Gastroesophageal sphincter (tissue), 4 donors: ENCODE measurements at regions not wholly inside any gene's neighbourhood (a gene's known extent, or its start where the extent isn't known, plus 50 kb on each side); places are given as distances from the start of the nearest gene placed in this dataset.
A peak's percentile ranks its signal among the peaks of the same experiment; 100 is the strongest.

Experiments
- ATAC-seq: fragments of 150-250 bp; one replicate; pipeline ENCODE4 v1.9.1; 2016; ENCODE audit warnings: mild to moderate bottlenecking, moderate library complexity
- H3K27ac ChIP-seq, 4 donors: fragments of 200-600 bp; sonication (generic) in 3 of 4; 1 replicate in 3 of 4; 2 replicates in 1 of 4; pipeline ENCODE4 v1.5.1; 2016 to 2019
- H3K27me3 ChIP-seq: fragments of 200-600 bp; sonication (generic); one replicate; pipeline ENCODE4 v1.5.1; 2019
- H3K36me3 ChIP-seq, 2 donors: fragments of 200-600 bp; sonication (generic); one replicate each; pipeline ENCODE4 v1.5.1; 2019; ENCODE audit warnings: control low read depth in 1 of 2
- H3K4me1 ChIP-seq, 3 donors: fragments of 200-600 bp; sonication (generic); 1 replicate in 2 of 3; 2 replicates in 1 of 3; pipeline ENCODE4 v1.5.1; 2016 to 2019; ENCODE audit warnings: control low read depth in 2 of 3
- H3K4me3 ChIP-seq, 2 donors: fragments of 200-600 bp; sonication (generic); one replicate each; pipeline ENCODE4 v1.5.1; 2019; ENCODE audit warnings: mild to moderate bottlenecking in 1 of 2, moderate library complexity in 1 of 2
- H3K9me3 ChIP-seq, 3 donors: fragments of 200-600 bp; sonication (generic); one replicate each; pipeline ENCODE4 v1.5.1; 2017 to 2019; ENCODE audit warnings: control low read depth in 2 of 3
- CTCF ChIP-seq, 4 experiments: fragments of 200-600 bp in 2 of 4; fragments of 450-650 bp in 2 of 4; sonication (generic) in 1 of 4; IDR thresholded peaks; one replicate each; pipeline ENCODE4 v1.5.1; 2017 to 2019; ENCODE audit warnings: antibody characterized with exemption in 4 of 4, mild to moderate bottlenecking in 2 of 4, moderate library complexity in 2 of 4
- EP300 ChIP-seq: sonication (generic); formaldehyde crosslinking; IDR thresholded peaks from one replicate; pipeline ENCODE4 v1.6.1; 2017; ENCODE audit warnings: antibody characterized with exemption, mild to moderate bottlenecking
- POLR2A ChIP-seq, 2 donors: fragments of 450-650 bp; IDR thresholded peaks; one replicate each; pipeline ENCODE4 v1.6.1; 2017; ENCODE audit warnings: antibody characterized with exemption in 2 of 2, mild to moderate bottlenecking in 2 of 2, moderate library complexity in 1 of 2
- POLR2AphosphoS5 ChIP-seq: sonication (generic); formaldehyde crosslinking; IDR thresholded peaks from one replicate; pipeline ENCODE4 v1.6.1; 2017; ENCODE audit warnings: antibody characterized with exemption
- WGBS, 2 donors: methylation state at CpG; one replicate each; pipeline ENCODE4 v1.1.5; 2018; ENCODE audit warnings: low coverage in 1 of 2; 5-methylcytosine and 5-hydroxymethylcytosine counted together

DNA sequence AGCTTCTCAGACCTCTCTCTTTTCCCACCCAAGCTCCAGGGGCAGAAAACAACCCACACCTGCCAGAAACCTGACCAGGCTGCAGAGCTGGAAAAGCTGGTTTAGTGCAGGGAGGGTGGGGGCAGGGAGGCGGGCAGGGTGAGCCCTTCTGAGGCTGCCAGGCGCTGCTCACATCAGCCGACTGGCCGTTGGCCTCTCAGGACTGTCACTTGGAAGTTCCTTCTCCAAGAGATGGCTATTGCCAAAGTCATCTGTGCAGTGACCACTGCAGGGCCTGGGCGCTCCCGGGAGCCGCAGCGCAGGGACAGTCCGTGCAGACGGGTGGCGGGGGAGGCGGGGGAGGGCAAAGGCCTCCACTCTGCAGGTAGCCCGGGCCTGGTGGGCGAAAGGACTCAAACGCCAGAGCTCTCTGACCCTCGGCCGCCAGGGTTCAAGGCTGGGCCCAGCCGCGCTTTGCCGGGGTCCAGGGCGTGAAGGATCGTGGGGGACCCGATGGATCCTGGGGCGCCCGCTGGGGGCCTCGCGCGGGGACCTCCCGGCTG is 205.0 kb upstream of the IER5L start:
- no peak for TF ChIP-seq CTCF (IDR thresholded peaks at IDR 0.05)
- no peak for TF ChIP-seq EP300
- no peak for TF ChIP-seq POLR2A (IDR thresholded peaks at IDR 0.05)
- TF ChIP-seq POLR2AphosphoS5 = no peak
- peak overlapping the region; percentile 74 to 95 (median 88) for H3K27ac ChIP-seq
- WGBS, 2 donors = 2% methylated on average over 11 of the region's 29 CpGs; no CpG with 5 or more reads in 1 of the 2 donors
- no peaks in the 10 kb centered on the region for H3K9me3 ChIP-seq
- ATAC-seq = peak; percentile 58
- H3K36me3 ChIP-seq = no peaks in the 10 kb centered on the region
- no peaks in the 10 kb centered on the region for H3K27me3 ChIP-seq
- peak overlapping the region; percentile 49 to 70 for H3K4me3 ChIP-seq
- peaks cover 0 to 22% (median 13%) of the 10 kb centered on the region in 3 donors for H3K4me1 ChIP-seq

DNA sequence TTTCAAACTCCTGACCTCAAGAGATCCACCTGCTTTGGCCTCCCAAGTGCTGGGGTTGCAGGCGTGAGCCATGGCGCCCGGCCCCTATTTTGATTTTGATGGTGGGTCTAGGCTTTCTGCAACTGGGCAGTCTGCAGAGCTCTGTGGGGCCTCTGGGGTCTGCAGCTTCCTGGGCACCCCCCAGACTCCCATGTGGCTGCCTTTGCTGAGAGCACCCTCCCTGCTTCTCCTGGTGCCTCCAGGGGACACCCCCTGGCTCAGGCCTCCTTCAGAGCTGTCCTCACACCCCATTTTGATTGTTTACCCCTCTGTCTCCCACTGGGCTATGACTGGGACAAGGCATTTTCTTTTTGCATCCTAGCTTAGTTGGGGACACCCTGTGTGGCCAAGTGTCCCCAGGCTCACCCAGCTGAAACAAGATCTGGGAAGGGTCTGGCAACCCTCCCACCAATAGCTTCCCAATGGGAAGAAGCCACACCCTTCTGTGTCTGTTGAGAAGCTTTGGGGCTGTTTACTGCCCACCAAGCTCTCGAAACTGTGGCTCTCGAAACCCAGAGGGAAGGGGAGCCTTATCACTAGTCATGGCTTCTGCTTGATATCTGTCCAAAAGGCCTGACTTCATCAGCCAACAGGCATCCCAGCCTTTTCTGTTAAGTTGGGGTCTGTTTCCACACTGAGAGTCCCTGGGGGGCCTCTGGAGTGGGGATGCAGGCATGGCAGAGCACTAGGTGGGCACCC is 204.4 kb upstream of the IER5L start:
- no CpG with 5 or more reads among the region's 5 CpGs for WGBS, 2 donors
- Histone ChIP-seq H3K27ac (peak overlapping the region; percentile 74 to 95 (median 88)), H3K4me1 (peaks cover 0 to 22% (median 13%) of the 10 kb centered on the region in 3 donors), H3K9me3 (no peaks in the 10 kb centered on the region), H3K27me3 (no peaks in the 10 kb centered on the region), H3K36me3 (no peaks in the 10 kb centered on the region), H3K4me3 (peak overlapping the region in 1 of 2 donors; percentile 70)
- ATAC-seq = no peak
- no peak for TF ChIP-seq POLR2AphosphoS5
- TF ChIP-seq POLR2A (IDR thresholded peaks at IDR 0.05) = no peak
- TF ChIP-seq EP300 = no peak
- TF ChIP-seq CTCF (IDR thresholded peaks at IDR 0.05) = no peak

- Histone ChIP-seq H3K4me1 (peaks cover 0 to 22% (median 13%) of the 10 kb centered on the region in 3 donors), H3K4me3 (no peak overlapping the region), H3K27ac (no peak overlapping the region), H3K36me3 (no peaks in the 10 kb centered on the region), H3K27me3 (no peaks in the 10 kb centered on the region), H3K9me3 (no peaks in the 10 kb centered on the region)
- 83% methylated on average over 2 of the region's 12 CpGs; no CpG with 5 or more reads in 1 of the 2 donors for WGBS, 2 donors
- no peak for ATAC-seq
- no peak for TF ChIP-seq CTCF (IDR thresholded peaks at IDR 0.05)
- no peak for TF ChIP-seq POLR2AphosphoS5
- TF ChIP-seq POLR2A (IDR thresholded peaks at IDR 0.05) = no peak
- TF ChIP-seq EP300 = no peak
Measured at GRCh38 chr9:129381481-129381957, 203.5 kb upstream of the IER5L start.

GRCh38 chr9:129380961-129381401 is 202.9 kb upstream of the IER5L start:
- H3K9me3 ChIP-seq = no peaks in the 10 kb centered on the region
- WGBS, 2 donors = 90 to 100% methylated on average over 4 of the region's 9 CpGs
- no peak for ATAC-seq
- TF ChIP-seq EP300 (no peak), POLR2A (IDR thresholded peaks at IDR 0.05) (no peak), POLR2AphosphoS5 (no peak), CTCF (IDR thresholded peaks at IDR 0.05) (no peak)
- H3K4me3 ChIP-seq = no peak overlapping the region
- H3K36me3 ChIP-seq = no peaks in the 10 kb centered on the region
- H3K4me1 ChIP-seq = peaks cover 0 to 22% (median 13%) of the 10 kb centered on the region in 3 donors
- no peaks in the 10 kb centered on the region for H3K27me3 ChIP-seq
- no peak overlapping the region for H3K27ac ChIP-seq
